OCI-LY1 (cell line): ENCODE measurements at regions not wholly inside any gene's neighbourhood (a gene's known extent, or its start where the extent isn't known, plus 50 kb on each side); places are given as distances from the start of the nearest gene placed in this dataset.

ENCODE experiments used
- CTCF ChIP-seq: fragments of 200-600 bp; sonication (generic), shearing (Covaris generic); IDR thresholded peaks from 2 replicates; pipeline ENCODE4 v1.5.1; 2017; ENCODE audit warnings: mild to moderate bottlenecking, antibody characterized with exemption, low read length, moderate library complexity, mixed read lengths
- EZH2 ChIP-seq: fragments of 200-600 bp; sonication (generic), shearing (Covaris generic); IDR thresholded peaks from 2 replicates; pipeline ENCODE4 v1.8.0; 2017; ENCODE audit warnings: borderline replicate concordance, mixed run types, mild to moderate bottlenecking, antibody characterized with exemption, low read length, moderate library complexity, mixed read lengths

DNA sequence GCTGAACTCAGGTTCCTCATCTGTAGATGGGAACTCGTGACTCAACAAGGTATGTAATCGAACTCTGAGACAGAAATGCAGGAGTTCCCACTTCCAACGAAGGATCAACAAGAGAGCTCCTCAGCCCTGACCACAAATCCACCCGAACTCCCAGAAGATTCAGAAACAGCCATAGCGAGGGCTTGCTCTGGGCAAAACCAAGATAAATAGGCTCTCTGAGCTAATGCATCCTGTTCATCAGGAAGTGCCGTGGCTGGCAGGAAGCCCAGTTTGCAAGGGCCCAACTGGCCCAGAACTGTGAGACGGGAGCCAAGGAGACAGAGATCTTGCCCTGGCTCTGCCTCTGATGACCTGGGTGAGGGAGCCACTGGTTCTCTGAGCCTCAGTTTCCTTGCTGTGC lies 141.7 kb upstream of the PFKP start:
- TF ChIP-seq EZH2: no peak
- no peak for TF ChIP-seq CTCF
